MM.1S (cell line): ENCODE measurements at regions not wholly inside any gene's neighbourhood (a gene's known extent, or its start where the extent isn't known, plus 50 kb on each side); places are given as distances from the start of the nearest gene placed in this dataset.

ENCODE experiments used
- DNase-seq: peaks from one replicate; pipeline ENCODE4 v3.0.0-alpha.2; 2015
- H2AFZ ChIP-seq: fragments of 300-600 bp; sonication (generic); 2 replicates; pipeline ENCODE4 v1.6.0; 2016; ENCODE audit warnings: antibody characterized with exemption, low read length
- H3F3A ChIP-seq: fragments of 300-600 bp; sonication (generic); 2 replicates; pipeline ENCODE4 v1.6.1; 2016; ENCODE audit warnings: mild to moderate bottlenecking, antibody characterized with exemption, low read length, moderate library complexity, mixed read lengths; ENCODE audit not compliant: insufficient read depth
- H3K27ac ChIP-seq: fragments of 300-600 bp; sonication (generic); 2 replicates; pipeline ENCODE4 v1.5.1; 2016; ENCODE audit warnings: mild to moderate bottlenecking, low read length
- H3K27me3 ChIP-seq: fragments of 300-600 bp; sonication (generic); replicated peaks from 2 replicates; pipeline ENCODE4 v1.6.0; 2016; ENCODE audit warnings: low read length; ENCODE audit not compliant: insufficient read depth
- H3K36me3 ChIP-seq: fragments of 300-600 bp; sonication (generic); replicated peaks from 2 replicates; pipeline ENCODE4 v1.6.1; 2016; ENCODE audit warnings: mild to moderate bottlenecking, low read length, mixed read lengths; ENCODE audit not compliant: insufficient read depth
- H3K4me1 ChIP-seq: fragments of 300-600 bp; sonication (generic); 2 replicates; pipeline ENCODE4 v1.6.1; 2016; ENCODE audit warnings: low read length, mixed read lengths
- H3K4me2 ChIP-seq: fragments of 300-600 bp; sonication (generic); 2 replicates; pipeline ENCODE4 v1.6.0; 2016; ENCODE audit warnings: low read depth, low read length
- H3K4me3 ChIP-seq: fragments of 300-600 bp; sonication (generic); 2 replicates; pipeline ENCODE4 v1.5.1; 2016; ENCODE audit warnings: low read length, mixed read lengths
- H3K79me2 ChIP-seq: fragments of 300-600 bp; sonication (generic); 2 replicates; pipeline ENCODE4 v1.6.1; 2016; ENCODE audit warnings: mixed run types, low read length, mixed read lengths
- H3K9ac ChIP-seq: fragments of 300-600 bp; sonication (generic); 2 replicates; pipeline ENCODE4 v1.6.1; 2016; ENCODE audit warnings: low read length, mixed read lengths
- H3K9me2 ChIP-seq: fragments of 300-600 bp; sonication (generic); replicated peaks from 2 replicates; pipeline ENCODE4 v1.6.1; 2016; ENCODE audit warnings: mild to moderate bottlenecking, low read length, mixed read lengths; ENCODE audit not compliant: insufficient read depth
- H3K9me3 ChIP-seq: fragments of 300-600 bp; sonication (generic); replicated peaks from 2 replicates; pipeline ENCODE4 v1.6.1; 2016; ENCODE audit warnings: mild to moderate bottlenecking, low read length, mixed read lengths; ENCODE audit not compliant: insufficient read depth
- H4K20me1 ChIP-seq: fragments of 300-600 bp; sonication (generic); 2 replicates; pipeline ENCODE4 v1.6.1; 2016; ENCODE audit warnings: mild to moderate bottlenecking, low read length, moderate library complexity, mixed read lengths; ENCODE audit not compliant: insufficient read depth
- CTCF ChIP-seq: fragments of 300-600 bp; sonication (generic); IDR thresholded peaks from 2 replicates; pipeline ENCODE4 v1.5.1; 2016; ENCODE audit warnings: antibody characterized with exemption, low read length, mixed read lengths
- EZH2 ChIP-seq: fragments of 300-600 bp; sonication (generic); optimal IDR thresholded peaks from 2 replicates; pipeline ENCODE3; 2017; ENCODE audit warnings: low read depth, mild to moderate bottlenecking, antibody characterized with exemption, low read length, mixed read lengths
- EZH2phosphoT487 ChIP-seq: fragments of 300-600 bp; sonication (generic); IDR thresholded peaks from 2 replicates; pipeline ENCODE4 v1.6.1; 2018; ENCODE audit warnings: antibody characterized with exemption, low read length

GRCh38 chr4:31100536-31100935, 380.4 kb downstream of the PCDH7 start:
- Histone ChIP-seq H3K27me3 (no peaks in the 10 kb centered on the region), H3K9me2 (no peaks in the 10 kb centered on the region), H2AFZ (no peak overlapping the region), H3K9ac (no peak overlapping the region), H3K4me3 (no peak overlapping the region), H3K79me2 (no peaks in the 10 kb centered on the region), H4K20me1 (no peaks in the 10 kb centered on the region), H3K4me2 (no peak overlapping the region), H3K36me3 (no peaks in the 10 kb centered on the region), H3F3A (no peaks in the 10 kb centered on the region), H3K9me3 (no peaks in the 10 kb centered on the region), H3K27ac (no peak overlapping the region), H3K4me1 (no peaks in the 10 kb centered on the region)
- DNase-seq = no peak
- TF ChIP-seq CTCF (no peak), EZH2 (no peak)

- no peaks in the 10 kb centered on the region for H3F3A ChIP-seq
- no peak overlapping the region for H3K4me2 ChIP-seq
- H3K9me2 ChIP-seq = no peaks in the 10 kb centered on the region
- H3K36me3 ChIP-seq = no peaks in the 10 kb centered on the region
- H3K9ac ChIP-seq = no peak overlapping the region
- no peaks in the 10 kb centered on the region for H3K27me3 ChIP-seq
- H3K79me2 ChIP-seq = no peaks in the 10 kb centered on the region
- H3K27ac ChIP-seq = no peak overlapping the region
- DNase-seq = no peak
- no peak for TF ChIP-seq EZH2
- no peak for TF ChIP-seq EZH2phosphoT487
- TF ChIP-seq CTCF = no peak
- no peaks in the 10 kb centered on the region for H4K20me1 ChIP-seq
- H3K9me3 ChIP-seq = no peaks in the 10 kb centered on the region
- no peak overlapping the region for H2AFZ ChIP-seq
- H3K4me1 ChIP-seq = no peaks in the 10 kb centered on the region
- no peak overlapping the region for H3K4me3 ChIP-seq
Measured at GRCh38 chr4:31104043-31104442, 383.9 kb downstream of the PCDH7 start.

- H3K36me3 ChIP-seq = no peaks in the 10 kb centered on the region
- no peak overlapping the region for H3K4me3 ChIP-seq
- no peaks in the 10 kb centered on the region for H3K9me2 ChIP-seq
- no peak overlapping the region for H3K9ac ChIP-seq
- no peak for DNase-seq
- no peak overlapping the region for H2AFZ ChIP-seq
- TF ChIP-seq CTCF = no peak
- TF ChIP-seq EZH2phosphoT487 = no peak
- TF ChIP-seq EZH2 = no peak
- H3F3A ChIP-seq = no peaks in the 10 kb centered on the region
- no peaks in the 10 kb centered on the region for H3K9me3 ChIP-seq
- H3K79me2 ChIP-seq = no peaks in the 10 kb centered on the region
- H3K4me2 ChIP-seq = no peak overlapping the region
- no peaks in the 10 kb centered on the region for H3K27me3 ChIP-seq
- no peaks in the 10 kb centered on the region for H3K4me1 ChIP-seq
- no peak overlapping the region for H3K27ac ChIP-seq
- H4K20me1 ChIP-seq = no peaks in the 10 kb centered on the region
Measured at GRCh38 chr4:31104577-31104976, 384.4 kb downstream of the PCDH7 start.
